ENCODE measurements at regions not wholly inside any gene's neighbourhood (a gene's known extent, or its start where the extent isn't known, plus 50 kb on each side); places are given as distances from the start of the nearest gene placed in this dataset.

DNA sequence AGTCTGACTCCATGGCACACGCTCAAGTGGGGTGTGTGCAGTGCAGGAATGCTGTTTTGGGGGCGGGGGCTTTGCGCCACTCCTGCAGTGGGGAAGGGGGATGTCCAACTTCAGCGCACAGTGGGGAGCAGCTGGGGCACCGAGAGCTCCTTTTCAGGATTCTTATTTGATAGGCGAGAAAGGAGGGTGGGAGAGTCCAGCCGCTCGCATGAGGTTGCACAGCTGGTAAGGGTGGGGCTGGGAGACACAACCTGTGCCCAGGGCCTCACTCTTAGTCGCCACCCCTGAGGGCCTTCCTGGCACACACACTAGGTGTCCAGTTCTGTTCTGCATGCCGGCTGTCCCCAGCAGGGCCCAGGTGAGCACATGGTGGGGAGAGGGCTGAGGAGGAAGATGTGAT, 190.8 kb downstream of the UQCRFS1 start:
- intact Hi-C loops (cut with micrococcal nuclease): no loop called here
- H3K4me3 ChIP-seq (replicated peaks in 1 of 3; ENCODE audit: insufficient read depth in 1 of 3, low read depth in 1 of 3, low read length in 3 of 3): no peak overlapping the region
- dilution Hi-C loops (cut with MboI; ENCODE audit: extremely low pct_ligation_motif_present, low sequenced_read_pairs): no loop called here
- H3K9ac ChIP-seq (replicated peaks; ENCODE audit: extremely low read depth, insufficient read depth, low read length): no peak overlapping the region
- H3K9me1 ChIP-seq (replicated peaks; ENCODE audit: control insufficient read depth, extremely low read depth, insufficient read depth, low read length): no peaks in the 10 kb centered on the region
- H2AFZ ChIP-seq (ENCODE audit: low read depth, low read length): no peak overlapping the region
- H3K4me1 ChIP-seq (ENCODE audit: control insufficient read depth, extremely low read depth, insufficient read depth, low read length): no peaks in the 10 kb centered on the region
- BruUV-seq (replicated peaks): no TSS peak
- no peak overlapping the region for H3K4me2 ChIP-seq (ENCODE audit: insufficient read depth, low read length)
- H3K9me3 ChIP-seq (replicated peaks; ENCODE audit: control insufficient read depth, insufficient read depth, low read length): peaks cover 3% of the 10 kb centered on the region
- H3K27me3 ChIP-seq (ENCODE audit: control insufficient read depth in 2 of 2, insufficient read depth in 2 of 2, low read length in 2 of 2): no peaks in the 10 kb centered on the region
- no peaks in the 10 kb centered on the region for H3K36me3 ChIP-seq (ENCODE audit: control insufficient read depth in 2 of 2, extremely low read depth in 1 of 2, insufficient read depth in 2 of 2, low read length in 2 of 2)
- TF ChIP-seq, protein P1, sequence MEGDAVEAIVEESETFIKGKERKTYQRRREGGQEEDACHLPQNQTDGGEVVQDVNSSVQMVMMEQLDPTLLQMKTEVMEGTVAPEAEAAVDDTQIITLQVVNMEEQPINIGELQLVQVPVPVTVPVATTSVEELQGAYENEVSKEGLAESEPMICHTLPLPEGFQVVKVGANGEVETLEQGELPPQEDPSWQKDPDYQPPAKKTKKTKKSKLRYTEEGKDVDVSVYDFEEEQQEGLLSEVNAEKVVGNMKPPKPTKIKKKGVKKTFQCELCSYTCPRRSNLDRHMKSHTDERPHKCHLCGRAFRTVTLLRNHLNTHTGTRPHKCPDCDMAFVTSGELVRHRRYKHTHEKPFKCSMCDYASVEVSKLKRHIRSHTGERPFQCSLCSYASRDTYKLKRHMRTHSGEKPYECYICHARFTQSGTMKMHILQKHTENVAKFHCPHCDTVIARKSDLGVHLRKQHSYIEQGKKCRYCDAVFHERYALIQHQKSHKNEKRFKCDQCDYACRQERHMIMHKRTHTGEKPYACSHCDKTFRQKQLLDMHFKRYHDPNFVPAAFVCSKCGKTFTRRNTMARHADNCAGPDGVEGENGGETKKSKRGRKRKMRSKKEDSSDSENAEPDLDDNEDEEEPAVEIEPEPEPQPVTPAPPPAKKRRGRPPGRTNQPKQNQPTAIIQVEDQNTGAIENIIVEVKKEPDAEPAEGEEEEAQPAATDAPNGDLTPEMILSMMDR (IDR thresholded peaks at IDR 0.05; ENCODE audit: extremely low read depth in 1 of 2, insufficient read depth in 1 of 2, low read depth in 1 of 2, low read length in 2 of 2): no peak
- TF ChIP-seq GATA2 (IDR thresholded peaks at IDR 0.05; ENCODE audit: insufficient read depth, insufficient read length, low read depth, low read length) (no peak), EZH2 (IDR thresholded peaks at IDR 0.05; ENCODE audit: borderline replicate concordance, low read depth, low read length, severe bottlenecking) (no peak), JUN (IDR thresholded peaks at IDR 0.05; ENCODE audit: borderline replicate concordance, insufficient read depth, insufficient read length, low read depth) (no peak), FOS (IDR thresholded peaks at IDR 0.05; ENCODE audit: borderline replicate concordance, insufficient read depth, low read length) (no peak), POLR2A (IDR thresholded peaks at IDR 0.05; ENCODE audit: low read depth, low read length) (no peak), MYC (IDR thresholded peaks at IDR 0.05; ENCODE audit: low read depth, low read length) (no peak), POLR2AphosphoS5 (IDR thresholded peaks at IDR 0.05; ENCODE audit: insufficient read depth, low read depth, low read length) (no peak)
- TF ChIP-seq, protein P2, sequence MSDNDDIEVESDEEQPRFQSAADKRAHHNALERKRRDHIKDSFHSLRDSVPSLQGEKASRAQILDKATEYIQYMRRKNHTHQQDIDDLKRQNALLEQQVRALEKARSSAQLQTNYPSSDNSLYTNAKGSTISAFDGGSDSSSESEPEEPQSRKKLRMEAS (IDR thresholded peaks at IDR 0.05; ENCODE audit: insufficient read depth, insufficient read length): no peak
- no peaks in the 10 kb centered on the region for H4K20me1 ChIP-seq (replicated peaks; ENCODE audit: control insufficient read depth, extremely low read depth, insufficient read depth, low read length)
- H3K79me2 ChIP-seq (ENCODE audit: control insufficient read depth, insufficient read depth, low read length): no peaks in the 10 kb centered on the region
- ChIA-PET POLR2A (no interaction called here), CTCF (no interaction called here)
- H3K27ac ChIP-seq (ENCODE audit: insufficient read depth, low read depth, low read length): no peak overlapping the region
- FAIRE-seq: no peak
- no peak for DNase-seq (ENCODE audit: low read depth, low spot score)

All from endothelial cell of umbilical vein (primary cell).